NCI-H1092 (cell line): ENCODE measurements at regions not wholly inside any gene's neighbourhood (a gene's known extent, or its start where the extent isn't known, plus 50 kb on each side); places are given as distances from the start of the nearest gene placed in this dataset.
A peak's percentile ranks its signal among the peaks of the same experiment; 100 is the strongest.

Experiments
- DNase-seq: peaks from one replicate; lab custom pipeline; 2025; lab: John Stamatoyannopoulos, UW

- no peak for DNase-seq
Observed at GRCh38 chr12:126688556-126688955, 1578.4 kb upstream of the TMEM132C start.

GRCh38 chr12:126700096-126700495 is 1566.9 kb upstream of the TMEM132C start:
- DNase-seq, result no peak

- DNase-seq, result no peak
Observed at GRCh38 chr12:126704609-126705008, 1562.4 kb upstream of the TMEM132C start.

- no peak for DNase-seq
Observed at GRCh38 chr12:126706300-126706699, 1560.7 kb upstream of the TMEM132C start.

GRCh38 chr12:126708492-126708896 is 1558.5 kb upstream of the TMEM132C start:
- no peak for DNase-seq

- DNase-seq, result no peak
Observed at GRCh38 chr12:126718365-126718764, 1548.6 kb upstream of the TMEM132C start.

- DNase-seq, result no peak
Observed at GRCh38 chr12:126719912-126720705, 1546.9 kb upstream of the TMEM132C start.

GRCh38 chr12:126726481-126727217 is 1540.3 kb upstream of the TMEM132C start:
- DNase-seq, result no peak

GRCh38 chr12:126727218-126728075 is 1539.5 kb upstream of the TMEM132C start:
- DNase-seq, result no peak

GRCh38 chr12:126734296-126734695 is 1532.7 kb upstream of the TMEM132C start:
- no peak for DNase-seq

- no peak for DNase-seq
Observed at GRCh38 chr12:126734710-126735109, 1532.3 kb upstream of the TMEM132C start.

- no peak for DNase-seq
Observed at GRCh38 chr12:126741536-126742240, 1525.3 kb upstream of the TMEM132C start.

GRCh38 chr12:126742241-126742641 is 1524.7 kb upstream of the TMEM132C start:
- no peak for DNase-seq

- peak; percentile 15 for DNase-seq
Observed at GRCh38 chr12:126747530-126748149, 1519.3 kb upstream of the TMEM132C start.

- no peak for DNase-seq
Observed at GRCh38 chr12:126752021-126752420, 1514.9 kb upstream of the TMEM132C start.

GRCh38 chr12:126757326-126757725 is 1509.6 kb upstream of the TMEM132C start:
- no peak for DNase-seq

GRCh38 chr12:126760092-126760491 is 1506.9 kb upstream of the TMEM132C start:
- no peak for DNase-seq

- DNase-seq, result no peak
Observed at GRCh38 chr12:126761420-126761819, 1505.5 kb upstream of the TMEM132C start.

GRCh38 chr12:126762150-126762549 is 1504.8 kb upstream of the TMEM132C start:
- no peak for DNase-seq

- no peak for DNase-seq
Observed at GRCh38 chr12:126763359-126763758, 1503.6 kb upstream of the TMEM132C start.

GRCh38 chr12:126767334-126767733 is 1499.6 kb upstream of the TMEM132C start:
- no peak for DNase-seq
